GM18951 (cell line): ENCODE measurements at regions not wholly inside any gene's neighbourhood (a gene's known extent, or its start where the extent isn't known, plus 50 kb on each side); places are given as distances from the start of the nearest gene placed in this dataset.

ENCODE experiments used
- POLR2A ChIP-seq: IDR thresholded peaks from 4 replicates; pipeline ENCODE4 v1.6.1; 2011; ENCODE audit warnings: mild to moderate bottlenecking; ENCODE audit not compliant: insufficient read length, insufficient read depth; ENCODE audit errors: extremely low read depth
- in situ Hi-C: fragments of 300-500 bp; cut with MboI; formaldehyde crosslinking; loops from one replicate; pipeline ENCODE4 v1.12.0; 2022; ENCODE audit warnings: low sequenced_read_pairs, mixed read lengths, inconsistent platforms; ENCODE audit not compliant: unreplicated experiment

GRCh38 chr6:25056130-25056529 lies 120.4 kb upstream of the RIPOR2 start:
- in situ Hi-C loops: no loop called here
- TF ChIP-seq POLR2A: no peak

- in situ Hi-C loops: no loop called here
- no peak for TF ChIP-seq POLR2A
These were observed 121.5 kb upstream of the RIPOR2 start for GRCh38 chr6:25057111-25057905.

- in situ Hi-C loops: no loop called here
- TF ChIP-seq POLR2A: no peak
These were observed 122.7 kb upstream of the RIPOR2 start for GRCh38 chr6:25058441-25058840.

GRCh38 chr6:25058941-25059340 lies 123.2 kb upstream of the RIPOR2 start:
- TF ChIP-seq POLR2A: no peak
- in situ Hi-C loops: no loop called here

GRCh38 chr6:25060522-25060921 lies 124.8 kb upstream of the RIPOR2 start:
- in situ Hi-C loops: no loop called here
- no peak for TF ChIP-seq POLR2A

GRCh38 chr6:25061289-25061936 lies 125.7 kb upstream of the RIPOR2 start:
- TF ChIP-seq POLR2A: no peak
- in situ Hi-C loops: no loop called here

GRCh38 chr6:25062070-25062811 lies 126.5 kb upstream of the RIPOR2 start:
- in situ Hi-C loops: no loop called here
- no peak for TF ChIP-seq POLR2A

- no peak for TF ChIP-seq POLR2A
- in situ Hi-C loops: no loop called here
These were observed 128.2 kb upstream of the RIPOR2 start for GRCh38 chr6:25064006-25064405.

- in situ Hi-C loops: no loop called here
These were observed 129.9 kb upstream of the RIPOR2 start for GRCh38 chr6:25065666-25066065.

GRCh38 chr6:25066593-25066992 lies 130.8 kb upstream of the RIPOR2 start:
- in situ Hi-C loops: no loop called here
- no peak for TF ChIP-seq POLR2A

More at GRCh38 chr6:25065666-25066065, 129.9 kb upstream of the RIPOR2 start:
- no peak for TF ChIP-seq POLR2A

GRCh38 chr6:25068866-25069265 lies 133.1 kb upstream of the RIPOR2 start:
- TF ChIP-seq POLR2A: no peak
- in situ Hi-C loops: no loop called here

- in situ Hi-C loops: loop anchor here (10.0 kb wide), 1 partner anchor 216 kb away; no protein-coding TSS in a partner anchor
- TF ChIP-seq POLR2A: no peak
These were observed 135.0 kb upstream of the RIPOR2 start for GRCh38 chr6:25070547-25071366.
